ENCODE measurements at regions not wholly inside any gene's neighbourhood (a gene's known extent, or its start where the extent isn't known, plus 50 kb on each side); places are given as distances from the start of the nearest gene placed in this dataset.

DNA sequence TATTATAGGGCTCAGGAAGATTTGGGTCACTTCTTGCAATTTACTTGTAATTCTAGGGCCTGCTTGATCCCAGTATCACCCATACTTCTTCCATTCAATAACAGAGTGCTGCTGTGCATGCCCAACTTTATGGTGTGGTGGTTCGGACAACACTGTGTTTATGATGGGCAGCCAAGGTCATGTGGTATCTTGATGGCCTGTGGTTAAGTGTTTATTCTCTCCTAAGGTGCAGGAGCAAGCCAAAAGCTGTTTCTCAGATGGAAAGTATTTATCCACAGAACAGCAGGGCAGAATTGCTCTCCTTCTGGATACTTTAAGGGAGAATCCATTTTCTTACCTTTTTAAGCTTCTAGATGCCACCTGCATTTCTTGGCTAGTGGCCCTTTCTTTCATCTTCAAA is 433.8 kb downstream of the SH2D4B start:
- TF ChIP-seq EP300 (IDR thresholded peaks at IDR 0.05; ENCODE audit: borderline replicate concordance in 1 of 2, low read depth in 1 of 2, low read length in 1 of 2) (no peak), ELF1 (IDR thresholded peaks at IDR 0.05) (no peak), NRF1 (IDR thresholded peaks at IDR 0.05; ENCODE audit: low read depth, low read length) (no peak)
- TF ChIP-seq, protein P1, sequence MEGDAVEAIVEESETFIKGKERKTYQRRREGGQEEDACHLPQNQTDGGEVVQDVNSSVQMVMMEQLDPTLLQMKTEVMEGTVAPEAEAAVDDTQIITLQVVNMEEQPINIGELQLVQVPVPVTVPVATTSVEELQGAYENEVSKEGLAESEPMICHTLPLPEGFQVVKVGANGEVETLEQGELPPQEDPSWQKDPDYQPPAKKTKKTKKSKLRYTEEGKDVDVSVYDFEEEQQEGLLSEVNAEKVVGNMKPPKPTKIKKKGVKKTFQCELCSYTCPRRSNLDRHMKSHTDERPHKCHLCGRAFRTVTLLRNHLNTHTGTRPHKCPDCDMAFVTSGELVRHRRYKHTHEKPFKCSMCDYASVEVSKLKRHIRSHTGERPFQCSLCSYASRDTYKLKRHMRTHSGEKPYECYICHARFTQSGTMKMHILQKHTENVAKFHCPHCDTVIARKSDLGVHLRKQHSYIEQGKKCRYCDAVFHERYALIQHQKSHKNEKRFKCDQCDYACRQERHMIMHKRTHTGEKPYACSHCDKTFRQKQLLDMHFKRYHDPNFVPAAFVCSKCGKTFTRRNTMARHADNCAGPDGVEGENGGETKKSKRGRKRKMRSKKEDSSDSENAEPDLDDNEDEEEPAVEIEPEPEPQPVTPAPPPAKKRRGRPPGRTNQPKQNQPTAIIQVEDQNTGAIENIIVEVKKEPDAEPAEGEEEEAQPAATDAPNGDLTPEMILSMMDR (IDR thresholded peaks at IDR 0.05): no peak
